Activated CD4-positive, CD25-positive, alpha-beta regulatory T cell treated with anti-CD3 and anti-CD28 coated beads, Interleukin-2, amount 50 U/mL, for 72 hours (primary cell): ENCODE measurements at regions not wholly inside any gene's neighbourhood (a gene's known extent, or its start where the extent isn't known, plus 50 kb on each side); places are given as distances from the start of the nearest gene placed in this dataset.
"Not testable (repeated sequence)": the region's sequence is repeated elsewhere in the genome, so short reads cannot be mapped to it uniquely, and the experiment has no call there.

Source experiments
- DNase-seq: peaks from one replicate; pipeline ENCODE4 v3.0.0; 2021

GRCh38 chr6:134632024-134632423, 314.1 kb upstream of the SGK1 start:
- no peak for DNase-seq

DNA sequence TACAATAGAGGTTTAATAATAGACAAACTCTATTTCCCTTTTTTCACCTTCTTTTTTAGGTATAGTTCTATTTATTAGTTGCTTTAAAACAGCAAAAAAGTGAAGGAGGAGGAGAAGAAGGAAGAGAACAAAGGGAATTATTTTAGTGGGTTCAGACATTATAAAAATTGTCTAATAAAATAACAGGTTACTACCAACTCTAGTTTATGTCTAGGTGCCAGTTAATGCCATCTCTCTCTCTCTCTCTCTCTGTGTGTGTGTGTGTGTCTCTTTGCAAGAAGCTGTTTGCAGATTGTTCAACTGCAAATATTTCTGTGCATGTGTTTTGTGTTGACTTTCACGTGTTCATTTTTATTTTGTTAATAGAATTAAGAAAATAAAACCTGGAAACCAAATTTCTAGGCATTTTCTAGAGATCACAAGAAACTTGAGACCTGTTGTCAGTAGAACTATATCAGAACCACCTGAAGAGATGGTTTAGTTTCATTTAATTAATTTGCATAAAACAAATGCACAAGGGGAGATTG, 313.5 kb upstream of the SGK1 start:
- no peak for DNase-seq

DNA sequence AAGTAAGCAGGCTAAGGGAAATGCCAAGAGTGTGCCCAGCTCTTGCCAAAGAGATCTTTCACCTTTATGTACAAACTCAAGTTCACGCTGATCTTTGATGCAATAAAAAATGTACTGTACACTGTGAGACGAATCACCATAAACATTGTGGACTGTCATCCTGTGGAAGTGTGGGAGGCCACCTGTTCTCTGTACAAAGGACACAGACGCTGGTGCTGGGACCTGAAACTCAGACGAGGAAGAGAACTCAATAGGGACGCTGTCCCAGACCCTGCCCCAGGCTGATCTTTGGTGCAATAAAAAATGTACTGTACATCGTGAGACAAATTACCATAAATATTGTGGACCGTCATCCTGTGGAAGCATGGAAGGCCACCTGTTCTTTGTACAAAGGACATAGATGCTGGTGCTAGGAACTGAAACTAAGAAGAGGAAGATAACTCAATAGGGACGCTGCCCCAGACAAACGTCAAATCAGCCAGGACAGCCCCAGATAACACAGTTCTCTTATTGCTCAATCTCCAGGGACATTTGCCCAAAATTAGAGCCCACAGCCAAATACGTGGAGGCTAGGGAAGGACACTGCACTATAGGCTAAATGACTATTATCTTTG, 312.7 kb upstream of the SGK1 start:
- no peak for DNase-seq

GRCh38 chr6:134628154-134628553, 310.2 kb upstream of the SGK1 start:
- no peak for DNase-seq

DNA sequence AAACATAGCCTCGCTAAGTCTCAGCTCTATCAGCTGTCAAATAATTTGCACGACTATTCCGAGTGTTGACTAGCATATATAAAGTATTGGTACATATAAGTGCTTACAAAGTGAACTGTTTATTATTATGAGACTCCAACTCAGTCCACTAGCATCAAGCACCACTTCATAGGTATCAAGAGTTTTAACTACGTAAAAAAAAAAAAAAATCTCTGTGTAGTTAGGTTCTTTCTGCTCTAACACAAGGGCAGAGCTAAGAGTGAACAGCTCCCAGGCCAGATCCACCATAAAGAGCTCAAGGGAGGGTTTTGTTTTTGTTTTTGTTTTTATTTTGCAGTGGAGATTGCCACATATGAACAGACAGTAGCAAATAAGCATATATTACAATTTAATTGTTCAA, 309.8 kb upstream of the SGK1 start:
- no peak for DNase-seq

DNA sequence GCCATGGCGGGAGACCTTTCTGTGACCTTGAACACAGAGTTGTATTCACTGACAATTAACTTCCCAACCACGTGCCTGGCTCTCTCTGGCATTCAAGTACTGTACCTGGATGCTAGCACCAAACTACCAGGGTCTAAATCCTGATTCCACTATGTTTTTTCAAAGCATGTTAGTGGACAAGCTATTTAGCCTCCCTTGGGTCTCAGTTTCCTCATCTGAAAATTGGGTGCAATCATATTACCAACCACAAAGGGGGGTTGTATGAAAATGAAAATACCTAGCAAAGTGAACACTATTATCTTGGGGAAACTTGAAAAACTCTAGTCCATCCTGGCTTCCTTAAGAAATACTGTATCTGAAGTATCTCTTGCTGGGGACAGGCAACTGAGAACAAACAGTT, 308.7 kb upstream of the SGK1 start:
- no peak for DNase-seq

DNA sequence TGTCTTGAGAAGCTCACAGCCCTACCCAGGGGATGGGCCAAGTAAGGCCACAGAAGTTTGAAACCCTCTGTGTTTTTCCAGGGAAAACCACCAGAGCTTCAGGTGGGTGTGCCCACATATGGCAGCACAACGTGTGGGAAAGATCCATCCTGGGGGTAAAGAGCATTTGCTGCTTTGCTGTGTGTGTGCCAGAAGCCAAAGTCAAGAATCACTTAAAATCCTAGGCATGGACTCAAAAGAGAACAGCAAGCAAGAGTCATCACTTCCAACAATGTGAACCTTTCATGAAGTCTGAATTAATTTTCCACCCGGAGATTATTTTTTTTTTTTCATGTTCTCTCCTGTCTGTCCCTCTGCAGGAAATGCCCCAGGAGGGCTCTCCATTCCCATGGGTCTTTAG, 308.2 kb upstream of the SGK1 start:
- no peak for DNase-seq

GRCh38 chr6:134624781-134625180, 306.9 kb upstream of the SGK1 start:
- DNase-seq: no peak

DNA sequence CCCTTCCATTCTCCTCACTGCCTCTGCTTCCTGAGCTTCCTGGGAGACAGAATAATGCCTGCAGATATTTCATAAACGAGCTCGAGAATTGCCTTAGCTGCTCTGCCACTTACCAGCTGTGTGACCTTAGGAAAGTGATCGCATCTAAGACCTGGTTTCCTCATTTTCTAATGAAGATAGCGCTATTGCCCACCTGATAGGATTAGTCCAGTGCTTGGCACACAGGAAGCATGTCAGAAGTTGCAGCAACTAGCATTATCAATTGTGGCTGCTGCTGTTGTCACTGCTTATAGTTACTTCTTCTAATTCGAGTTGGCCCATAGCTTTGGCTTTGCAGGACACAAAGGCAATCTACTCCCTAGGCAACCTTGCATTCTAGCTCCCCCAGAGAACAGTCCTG, 305.5 kb upstream of the SGK1 start:
- DNase-seq: no peak

- no peak for DNase-seq
Observed at GRCh38 chr6:134622382-134623173, 304.7 kb upstream of the SGK1 start.

DNA sequence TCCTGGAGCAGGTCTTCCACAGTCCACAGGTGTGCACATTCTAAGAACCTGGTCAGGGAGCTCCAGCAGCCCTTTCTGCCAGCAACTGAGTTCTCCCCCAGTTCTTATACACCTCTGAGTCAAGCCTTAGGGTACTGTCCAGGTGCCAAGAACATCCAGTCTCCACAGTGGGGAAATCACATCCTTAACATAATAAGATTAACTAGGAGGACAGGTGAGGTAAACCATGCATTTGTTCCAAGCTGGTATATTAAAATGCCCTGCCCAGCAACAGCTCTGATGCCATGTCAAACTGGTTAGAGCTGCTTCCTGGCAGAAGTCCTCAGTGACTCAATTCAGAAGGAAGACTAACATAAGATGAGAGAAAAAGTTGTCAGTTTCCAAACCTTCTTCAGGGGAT, 303.9 kb upstream of the SGK1 start:
- DNase-seq: no peak

DNA sequence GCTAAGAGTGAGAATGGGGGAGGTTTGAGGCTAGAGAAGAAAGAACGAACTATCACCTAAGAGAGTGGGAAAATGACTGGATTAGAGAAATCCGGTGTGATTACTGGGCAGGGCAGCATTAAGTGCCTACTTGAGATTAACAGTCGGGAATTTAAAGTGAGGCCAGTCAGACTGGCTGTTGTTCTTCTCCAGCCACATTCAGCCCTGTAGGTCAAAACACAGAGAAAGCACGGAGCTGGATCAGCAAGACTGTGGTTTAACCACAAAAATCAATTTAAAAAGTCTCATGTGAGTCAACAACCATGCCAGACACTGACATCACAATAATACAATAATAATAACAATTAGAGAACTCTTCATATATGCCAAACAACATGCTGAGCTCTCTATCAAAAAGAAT, 301.9 kb upstream of the SGK1 start:
- no peak for DNase-seq

DNA sequence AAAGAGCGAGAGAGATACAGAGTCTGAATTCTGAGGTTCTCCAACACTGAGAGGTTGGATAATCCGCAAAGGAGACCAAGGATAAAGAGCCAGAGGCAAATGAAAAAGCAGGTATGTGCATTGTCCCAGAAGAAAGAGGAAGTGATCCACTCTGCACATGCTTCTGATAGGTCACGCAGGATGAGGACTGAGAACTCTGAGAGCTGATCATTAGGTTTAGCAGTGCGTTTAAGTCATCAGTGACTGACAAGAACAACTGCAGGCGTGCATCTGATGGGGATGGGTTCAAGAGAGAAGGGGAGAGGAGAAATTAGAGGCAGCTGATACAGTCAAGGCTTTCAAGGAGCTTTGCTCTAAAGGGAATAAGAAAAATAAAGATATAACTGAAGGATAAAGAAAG, 301.2 kb upstream of the SGK1 start:
- no peak for DNase-seq

- DNase-seq: no peak
Observed at GRCh38 chr6:134614606-134615485, 296.9 kb upstream of the SGK1 start.

DNA sequence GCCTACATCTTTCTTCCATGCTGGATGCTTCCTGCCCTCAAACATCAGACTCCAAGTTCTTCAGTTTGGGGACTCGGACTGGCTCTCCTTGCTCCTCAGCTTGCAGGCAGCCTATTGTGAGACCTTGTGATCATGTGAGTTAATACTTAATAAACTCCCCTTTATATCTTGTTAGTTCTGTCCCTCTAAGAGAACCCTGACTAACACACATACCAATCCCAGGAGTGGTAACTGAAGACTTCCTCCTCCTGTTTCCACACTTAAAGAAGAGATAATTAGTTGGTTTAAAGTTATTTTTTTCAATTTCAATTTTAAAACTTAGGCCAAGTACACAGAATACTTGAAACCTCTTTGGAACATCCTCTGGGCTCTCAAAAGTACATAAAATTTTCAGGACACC, 294.2 kb upstream of the SGK1 start:
- not testable (repeated sequence) for DNase-seq

DNA sequence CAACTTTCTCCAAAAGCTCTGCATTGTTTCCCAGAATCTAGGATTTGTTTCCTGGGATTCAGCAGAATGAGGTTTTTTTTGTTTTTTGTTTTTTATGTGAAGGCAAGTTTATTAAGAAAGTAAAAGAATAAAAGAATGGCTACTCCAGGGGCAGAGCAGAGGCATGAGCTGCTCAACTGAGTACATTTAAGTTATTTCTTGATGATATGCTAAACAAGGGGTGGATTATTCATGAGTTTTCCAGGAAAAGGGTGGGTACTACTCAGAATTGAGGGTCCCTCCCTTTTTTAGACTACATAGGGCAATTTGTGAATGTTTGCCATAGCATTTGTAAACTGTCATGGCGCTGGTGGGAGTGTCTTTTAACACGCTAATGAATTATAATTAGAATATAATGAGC, 292.5 kb upstream of the SGK1 start:
- no peak for DNase-seq

DNA sequence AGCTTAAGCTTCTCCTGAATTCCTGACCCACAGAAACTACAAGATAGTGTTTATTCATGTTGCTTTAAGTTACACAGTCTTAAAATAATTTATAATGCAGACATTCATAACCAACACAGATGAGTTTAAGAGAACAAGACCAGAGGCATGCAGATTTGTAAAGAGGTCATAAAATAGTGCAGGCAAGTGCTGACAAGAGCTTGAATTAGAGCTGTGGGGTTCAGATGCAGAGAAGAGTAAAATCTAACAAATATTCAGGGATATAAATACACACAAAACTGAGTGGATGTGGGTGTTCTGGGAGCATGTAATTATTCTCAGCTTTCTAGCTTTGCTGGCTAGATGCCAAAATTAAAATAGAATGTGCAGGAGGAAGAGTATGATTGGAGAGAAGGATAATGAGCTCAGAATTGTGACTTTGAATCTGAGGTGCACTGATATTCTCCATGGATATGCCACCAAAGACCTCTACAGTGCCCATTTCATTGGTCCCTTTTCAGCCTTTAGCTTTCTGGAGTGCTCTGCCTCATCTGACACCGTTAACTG, 291.9 kb upstream of the SGK1 start:
- no peak for DNase-seq

DNA sequence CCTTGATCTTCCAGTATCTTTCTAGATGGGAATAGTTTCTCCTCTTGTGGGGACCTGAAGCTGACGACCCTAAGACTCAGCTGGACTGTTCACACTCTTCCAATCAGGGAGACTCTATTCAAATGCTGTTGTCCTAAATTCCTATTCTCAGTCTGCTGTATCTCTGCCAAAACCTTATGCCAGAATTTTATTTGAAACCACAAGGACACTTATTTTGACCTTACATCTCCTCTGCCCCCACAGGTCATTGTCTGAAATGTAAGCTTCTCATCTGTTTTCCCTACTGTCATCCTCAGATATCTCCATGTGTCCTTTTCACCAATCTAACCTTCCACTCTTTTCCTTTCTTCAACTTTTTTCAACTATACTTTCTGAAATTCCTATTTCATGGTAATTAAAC, 289.5 kb upstream of the SGK1 start:
- DNase-seq: no peak

- DNase-seq: no peak
Observed at GRCh38 chr6:134605034-134605433, 287.1 kb upstream of the SGK1 start.

DNA sequence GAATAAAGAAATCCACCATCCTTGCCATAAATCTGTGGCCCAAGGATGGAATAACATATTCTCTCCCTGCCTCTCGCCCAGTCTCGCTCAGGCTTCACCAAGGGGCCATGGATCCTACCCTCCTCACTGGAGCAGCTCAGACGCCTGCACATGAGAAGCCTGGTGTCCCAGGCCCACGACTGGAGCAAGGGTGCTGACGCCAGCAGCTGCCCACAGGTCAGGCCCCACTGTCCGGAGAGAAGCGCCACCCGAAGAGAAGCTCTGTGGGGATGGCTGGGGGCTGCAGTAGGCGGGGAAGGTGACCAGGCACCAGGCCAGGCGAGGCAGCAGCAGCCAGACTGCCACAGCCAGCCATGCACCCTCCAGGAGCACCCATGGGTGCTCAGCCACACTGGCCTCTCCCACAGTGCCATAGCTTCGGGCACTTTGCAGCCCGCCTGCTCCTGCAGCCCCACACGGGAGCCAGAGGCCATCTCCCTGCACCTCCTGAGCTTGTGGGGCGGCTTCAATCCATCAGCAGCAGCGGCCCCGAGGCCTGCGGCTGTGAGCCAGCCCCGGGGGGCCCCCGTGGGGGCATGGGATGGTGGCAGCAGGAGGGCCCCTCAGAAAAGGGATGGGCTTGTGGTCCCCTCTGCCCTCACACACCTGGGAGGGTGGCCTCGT, 286.2 kb upstream of the SGK1 start:
- DNase-seq: no peak

GRCh38 chr6:134603561-134603960, 285.6 kb upstream of the SGK1 start:
- DNase-seq: no peak

DNA sequence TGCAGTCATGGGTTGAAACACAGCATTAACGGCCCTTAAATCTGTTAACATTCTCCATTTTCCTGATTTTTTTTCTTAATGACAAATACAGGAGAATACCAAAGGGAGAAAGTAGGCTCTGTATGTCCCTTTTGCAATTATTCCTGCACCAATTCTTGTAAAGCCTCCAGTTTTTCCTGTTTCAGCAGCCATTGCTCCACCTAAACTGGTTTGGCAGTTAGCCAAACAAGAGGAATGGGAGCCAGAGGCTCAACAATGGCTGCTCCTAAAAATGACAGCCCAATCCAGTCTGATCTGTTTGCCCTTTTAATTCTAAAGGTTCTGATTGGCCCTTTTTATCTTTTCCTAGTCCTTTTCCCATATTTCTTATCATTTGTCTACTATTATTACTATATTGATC, 284.2 kb upstream of the SGK1 start:
- no peak for DNase-seq

GRCh38 chr6:134600671-134601070, 282.8 kb upstream of the SGK1 start:
- DNase-seq: no peak
